HepG2 (cell line): ENCODE measurements at regions not wholly inside any gene's neighbourhood (a gene's known extent, or its start where the extent isn't known, plus 50 kb on each side); places are given as distances from the start of the nearest gene placed in this dataset.

ENCODE experiments used
- CEBPG ChIP-seq: IDR thresholded peaks from 2 replicates; pipeline ENCODE4 v1.6.1; 2016
- CHD4 ChIP-seq: fragments of 200-600 bp; sonication (generic); IDR thresholded peaks from 2 replicates; pipeline ENCODE4 v1.7.0; 2017; ENCODE audit warnings: mild to moderate bottlenecking, low read length, borderline replicate concordance
- CTCF ChIP-seq: sonication (generic); formaldehyde crosslinking; IDR thresholded peaks from 2 replicates; pipeline ENCODE4 v1.5.0; 2020; ENCODE audit warnings: mild to moderate bottlenecking, missing genetic modification reagents, moderate library complexity
- ELF1 ChIP-seq: sonication (generic); formaldehyde crosslinking; IDR thresholded peaks from 2 replicates; pipeline ENCODE4 v1.4.0; 2020; ENCODE audit warnings: missing genetic modification reagents
- ELK4 ChIP-seq: sonication (generic); formaldehyde crosslinking; IDR thresholded peaks from 2 replicates; pipeline ENCODE4 v1.9.0; 2021; ENCODE audit warnings: missing genetic modification reagents, borderline replicate concordance
- ETV6 ChIP-seq: sonication (generic); formaldehyde crosslinking; conservative IDR thresholded peaks from 2 replicates; pipeline ENCODE4 v1.4.0; 2020; ENCODE audit warnings: missing genetic modification reagents
- GZF1 ChIP-seq: sonication (generic); formaldehyde crosslinking; IDR thresholded peaks from 2 replicates; pipeline ENCODE4 v1.5.1; 2020; ENCODE audit warnings: mild to moderate bottlenecking, missing genetic modification reagents
- JUND ChIP-seq: sonication (generic); formaldehyde crosslinking; IDR thresholded peaks from 2 replicates; pipeline ENCODE4 v1.8.0; 2022; ENCODE audit warnings: mild to moderate bottlenecking, missing genetic modification reagents
- NFKB2 ChIP-seq: sonication (generic); formaldehyde crosslinking; IDR thresholded peaks from 2 replicates; pipeline ENCODE4 v1.4.0; 2020; ENCODE audit warnings: missing genetic modification reagents, borderline replicate concordance
- PBX3 ChIP-seq: sonication (generic); formaldehyde crosslinking; IDR thresholded peaks from 2 replicates; pipeline ENCODE4 v1.8.1; 2023; ENCODE audit warnings: missing genetic modification reagents, inconsistent platforms, borderline replicate concordance
- RBAK ChIP-seq: sonication (generic); formaldehyde crosslinking; IDR thresholded peaks from 2 replicates; pipeline ENCODE4 v1.5.1; 2020; ENCODE audit warnings: mild to moderate bottlenecking, missing genetic modification reagents
- SIN3A ChIP-seq: IDR thresholded peaks from 2 replicates; pipeline ENCODE4 v1.6.1; 2011; ENCODE audit warnings: low read depth, mild to moderate bottlenecking, control low read depth, low read length, borderline replicate concordance
- TRAFD1 ChIP-seq: sonication (generic); formaldehyde crosslinking; IDR thresholded peaks from 2 replicates; pipeline ENCODE4 v1.5.1; 2020; ENCODE audit warnings: missing genetic modification reagents, mild to moderate bottlenecking, borderline replicate concordance
- TRIM24 ChIP-seq: sonication (generic); formaldehyde crosslinking; IDR thresholded peaks from 2 replicates; pipeline ENCODE4 v1.8.0; 2022; ENCODE audit warnings: mild to moderate bottlenecking, missing genetic modification reagents
- YEATS2 ChIP-seq: sonication (generic); formaldehyde crosslinking; IDR thresholded peaks from 2 replicates; pipeline ENCODE4 v1.4.0; 2020; ENCODE audit warnings: missing genetic modification reagents, borderline replicate concordance
- ZFYVE20 ChIP-seq: sonication (generic); formaldehyde crosslinking; IDR thresholded peaks from 2 replicates; pipeline ENCODE4 v1.8.0; 2023; ENCODE audit warnings: low read depth, mild to moderate bottlenecking, moderate library complexity, missing genetic modification reagents, borderline replicate concordance
- ZNF12 ChIP-seq: sonication (generic); formaldehyde crosslinking; IDR thresholded peaks from 2 replicates; pipeline ENCODE4 v1.5.0; 2020; ENCODE audit warnings: missing genetic modification reagents
- ZNF180 ChIP-seq: sonication (generic); formaldehyde crosslinking; IDR thresholded peaks from 2 replicates; pipeline ENCODE4 v1.4.0; 2020; ENCODE audit warnings: low read depth, missing genetic modification reagents, borderline replicate concordance
- ZNF451 ChIP-seq: sonication (generic); formaldehyde crosslinking; IDR thresholded peaks from 2 replicates; pipeline ENCODE4 v1.5.0; 2020; ENCODE audit warnings: mild to moderate bottlenecking, missing genetic modification reagents
- ZNF530 ChIP-seq: sonication (generic); formaldehyde crosslinking; IDR thresholded peaks from 2 replicates; pipeline ENCODE4 v1.5.0; 2020; ENCODE audit warnings: low read depth, mild to moderate bottlenecking, missing genetic modification reagents
- ZNF562 ChIP-seq: sonication (generic); formaldehyde crosslinking; IDR thresholded peaks from 2 replicates; pipeline ENCODE4 v1.8.0; 2022; ENCODE audit warnings: missing genetic modification reagents, borderline replicate concordance
- ZNF576 ChIP-seq: sonication (generic); formaldehyde crosslinking; IDR thresholded peaks from 2 replicates; pipeline ENCODE4 v1.4.0; 2020; ENCODE audit warnings: mild to moderate bottlenecking, missing genetic modification reagents
- ZNF781 ChIP-seq: sonication (generic); formaldehyde crosslinking; IDR thresholded peaks from 2 replicates; pipeline ENCODE4 v1.5.1; 2020; ENCODE audit warnings: borderline replicate concordance, mild to moderate bottlenecking, missing genetic modification reagents; ENCODE audit errors: not compliant biosample characterization
- ZSCAN20 ChIP-seq: sonication (generic); formaldehyde crosslinking; IDR thresholded peaks from 2 replicates; pipeline ENCODE4 v1.4.0; 2020; ENCODE audit warnings: missing genetic modification reagents, mild to moderate bottlenecking, borderline replicate concordance

GRCh38 chr6:4018171-4018923, 60.6 kb downstream of the FAM217A start (continued):
- TF ChIP-seq TRAFD1 (CRISPR knock-in tag), result no peak
- TF ChIP-seq SIN3A, result peak; percentile 78
- TF ChIP-seq PBX3 (CRISPR knock-in tag), result no peak
- TF ChIP-seq CHD4, result no peak
- peak; percentile 92 for TF ChIP-seq ZNF451 (CRISPR knock-in tag)
- TF ChIP-seq ZNF180, result peak; percentile 62; the same call in 1 of the 2 replicates
- peak; percentile 69; the same call in 1 of the 2 replicates for TF ChIP-seq ZSCAN20 (CRISPR knock-in tag)
- peak; percentile 84; the same call in 1 of the 2 replicates for TF ChIP-seq ELK4 (CRISPR knock-in tag)
- no peak; the same call in 1 of the 2 replicates for TF ChIP-seq ZNF562 (CRISPR knock-in tag)
- TF ChIP-seq YEATS2 (CRISPR knock-in tag), result peak; percentile 90
- TF ChIP-seq ZFYVE20 (CRISPR knock-in tag), result no peak
- TF ChIP-seq ZNF576 (CRISPR knock-in tag), result peak; percentile 79; the same call in 1 of the 2 replicates
- peak; percentile 74 for TF ChIP-seq CTCF (CRISPR knock-in tag)
- peak; percentile 84 for TF ChIP-seq CEBPG (CRISPR knock-in tag)
- TF ChIP-seq ZNF781, result peak; percentile 93
- TF ChIP-seq GZF1 (CRISPR knock-in tag), result peak; percentile 81
- peak; percentile 90 for TF ChIP-seq ELF1 (CRISPR knock-in tag)
- peak; percentile 46; the same call in 1 of the 2 replicates for TF ChIP-seq JUND (CRISPR knock-in tag)
- no peak; the same call in 1 of the 2 replicates for TF ChIP-seq RBAK (CRISPR knock-in tag)
- no peak for TF ChIP-seq TRIM24
- TF ChIP-seq ZNF530 (CRISPR knock-in tag), result no peak
- TF ChIP-seq ETV6 (CRISPR knock-in tag), result peak; percentile 68
- TF ChIP-seq ZNF12 (CRISPR knock-in tag), result peak; percentile 58; the same call in 1 of the 2 replicates
- peak; percentile 98 for TF ChIP-seq NFKB2 (CRISPR knock-in tag)
